Left hindlimb (tissue), 1 donor: ENCODE measurements at regions not wholly inside any gene's neighbourhood (a gene's known extent, or its start where the extent isn't known, plus 50 kb on each side); places are given as distances from the start of the nearest gene placed in this dataset.
A peak's percentile ranks its signal among the peaks of the same experiment; 100 is the strongest.

ENCODE experiments used
- DNase-seq: peaks from one replicate; pipeline ENCODE4 v3.0.0-alpha.2; 2018

GRCh38 chr14:75371297-75371696, 56.5 kb upstream of the JDP2 start:
- no peak for DNase-seq

GRCh38 chr14:75372260-75372659, 55.6 kb upstream of the JDP2 start:
- DNase-seq = peak; percentile 64

DNA sequence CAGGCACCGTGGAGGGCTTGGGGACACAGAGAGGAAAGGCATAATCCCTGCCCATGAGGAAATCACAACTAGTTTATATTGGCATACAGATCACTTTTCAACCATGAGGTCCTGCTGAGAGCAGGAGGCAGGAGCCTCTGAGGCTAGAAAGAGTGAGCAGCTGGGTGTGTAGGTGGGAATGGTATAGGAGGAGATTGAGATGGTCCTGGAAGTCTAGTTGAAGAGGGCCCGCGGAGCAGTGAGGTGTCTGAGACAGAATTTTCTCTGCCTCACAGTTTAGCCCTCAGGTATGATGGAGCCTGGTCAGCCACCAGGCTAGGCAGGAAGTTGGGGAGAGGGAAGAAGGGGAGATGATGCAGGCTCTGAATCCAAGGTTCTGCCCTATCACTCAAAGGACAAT, 54.7 kb upstream of the JDP2 start:
- no peak for DNase-seq

DNA sequence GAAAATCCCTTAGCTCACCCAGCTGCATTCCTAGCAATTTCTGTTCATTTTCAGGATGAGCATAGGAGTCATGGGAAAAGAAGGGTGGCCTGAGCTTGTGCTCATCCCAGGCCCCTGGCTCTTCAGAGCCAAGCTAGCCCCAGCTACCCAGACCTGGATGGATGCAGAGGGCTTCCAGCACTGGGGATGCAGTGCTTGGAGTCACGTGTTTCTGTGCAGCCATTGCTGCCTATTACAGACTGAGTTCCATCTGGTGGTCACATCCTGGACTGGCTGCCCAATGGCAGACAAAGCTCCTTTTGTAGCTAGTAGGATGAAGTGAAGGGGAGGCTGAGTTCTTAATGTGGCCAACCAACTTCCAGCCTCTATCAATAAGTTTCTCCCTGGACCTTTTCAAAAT, 54.2 kb upstream of the JDP2 start:
- DNase-seq = no peak

DNA sequence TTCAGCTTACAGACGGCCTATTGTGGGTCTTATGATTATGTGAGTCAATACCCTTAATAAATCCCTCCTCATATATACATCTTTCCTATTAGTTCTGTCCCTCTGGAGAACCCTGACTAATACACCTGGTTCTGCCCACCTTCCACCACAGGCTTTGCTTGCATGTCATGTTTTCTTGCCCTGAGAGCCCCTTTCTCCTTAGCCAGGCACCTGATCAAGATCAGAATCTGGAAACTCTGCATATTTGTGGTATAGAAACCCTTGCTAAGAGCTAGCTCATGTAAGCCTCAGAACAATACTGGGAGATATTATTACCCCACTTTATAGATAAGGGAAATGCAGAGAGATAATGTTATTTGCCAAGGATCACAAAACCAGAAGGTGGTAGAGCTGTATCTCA, 52.9 kb upstream of the JDP2 start:
- no peak for DNase-seq

DNA sequence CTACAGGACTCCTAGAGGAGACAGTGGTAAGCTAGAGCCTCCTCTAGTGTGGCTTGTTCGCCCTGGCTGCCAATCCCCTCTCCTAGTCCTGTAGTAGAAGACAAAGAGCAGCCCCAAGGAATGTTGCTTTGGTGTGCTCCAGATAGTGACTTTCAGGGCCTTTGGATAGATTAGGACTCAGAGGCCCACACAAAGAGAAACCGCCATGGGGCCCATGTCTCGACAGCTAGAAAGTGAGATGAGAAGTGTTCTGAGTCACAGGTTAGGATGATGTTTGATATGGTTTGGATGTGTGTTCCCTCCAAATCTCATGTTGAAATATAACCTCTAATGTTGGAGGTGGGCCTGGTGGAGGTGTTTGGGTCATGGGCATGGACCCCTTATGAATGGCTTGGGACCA, 51.8 kb upstream of the JDP2 start:
- DNase-seq = no peak
